ENCODE measurements at regions not wholly inside any gene's neighbourhood (a gene's known extent, or its start where the extent isn't known, plus 50 kb on each side); places are given as distances from the start of the nearest gene placed in this dataset.
A peak's percentile ranks its signal among the peaks of the same experiment; 100 is the strongest.

- DNase-seq: no peak
These were observed 375.9 kb downstream of the EFNB2 start for GRCh38 chr13:106159295-106160195.

GRCh38 chr13:106156468-106156867 is 379.0 kb downstream of the EFNB2 start:
- DNase-seq: no peak

GRCh38 chr13:106155411-106155810 is 380.1 kb downstream of the EFNB2 start:
- no peak for DNase-seq

- DNase-seq: no peak
These were observed 381.6 kb downstream of the EFNB2 start for GRCh38 chr13:106153876-106154275.

- DNase-seq: no peak
These were observed 382.4 kb downstream of the EFNB2 start for GRCh38 chr13:106153041-106153440.

- no peak for DNase-seq
These were observed 383.4 kb downstream of the EFNB2 start for GRCh38 chr13:106152047-106152446.

- no peak for DNase-seq
These were observed 384.3 kb downstream of the EFNB2 start for GRCh38 chr13:106151056-106151699.

- DNase-seq: peak; percentile 7
These were observed 389.2 kb downstream of the EFNB2 start for GRCh38 chr13:106145997-106146864.

- DNase-seq: no peak
These were observed 390.4 kb downstream of the EFNB2 start for GRCh38 chr13:106145070-106145469.

- DNase-seq: peak; percentile 25
These were observed 391.3 kb downstream of the EFNB2 start for GRCh38 chr13:106143930-106144709.

- DNase-seq: no peak
These were observed 392.1 kb downstream of the EFNB2 start for GRCh38 chr13:106143392-106143791.

- DNase-seq: no peak
These were observed 395.0 kb downstream of the EFNB2 start for GRCh38 chr13:106140476-106140875.

GRCh38 chr13:106139942-106140341 is 395.5 kb downstream of the EFNB2 start:
- DNase-seq: no peak

- DNase-seq: no peak
These were observed 396.1 kb downstream of the EFNB2 start for GRCh38 chr13:106139377-106139776.

- no peak for DNase-seq
These were observed 396.8 kb downstream of the EFNB2 start for GRCh38 chr13:106138620-106139019.

GRCh38 chr13:106133025-106133424 is 402.4 kb downstream of the EFNB2 start:
- no peak for DNase-seq

GRCh38 chr13:106132216-106132615 is 403.2 kb downstream of the EFNB2 start:
- DNase-seq: no peak

GRCh38 chr13:106129993-106130392 is 405.5 kb downstream of the EFNB2 start:
- no peak for DNase-seq

- no peak for DNase-seq
These were observed 406.2 kb downstream of the EFNB2 start for GRCh38 chr13:106129273-106129672.

GRCh38 chr13:106122234-106122633 is 413.2 kb downstream of the EFNB2 start:
- no peak for DNase-seq

GRCh38 chr13:106121173-106121754 is 414.2 kb downstream of the EFNB2 start:
- DNase-seq: no peak

GRCh38 chr13:106118996-106119395 is 416.5 kb downstream of the EFNB2 start:
- no peak for DNase-seq

Measured in MV-4-11 (cell line).